Skeletal muscle satellite cell (primary cell): ENCODE measurements at regions not wholly inside any gene's neighbourhood (a gene's known extent, or its start where the extent isn't known, plus 50 kb on each side); places are given as distances from the start of the nearest gene placed in this dataset.
"Not testable (repeated sequence)": the region's sequence is repeated elsewhere in the genome, so short reads cannot be mapped to it uniquely, and the experiment has no call there.

Experiments used
- H3K27me3 ChIP-seq: 2 replicates; pipeline ENCODE4 v1.7.0; 2013; ENCODE audit warnings: low read length; ENCODE audit not compliant: control insufficient read depth, insufficient read depth
- H3K36me3 ChIP-seq: 2 replicates; pipeline ENCODE4 v1.7.0; 2013; ENCODE audit warnings: mild to moderate bottlenecking, control low read depth, low read length; ENCODE audit not compliant: insufficient read depth
- H3K4me1 ChIP-seq: 2 replicates; pipeline ENCODE4 v1.7.0; 2013; ENCODE audit warnings: low read length; ENCODE audit not compliant: control insufficient read depth, insufficient read depth
- H3K4me2 ChIP-seq: 2 replicates; pipeline ENCODE4 v1.7.0; 2013; ENCODE audit warnings: mild to moderate bottlenecking, low read length
- H3K4me3 ChIP-seq: 2 replicates; pipeline ENCODE4 v1.7.0; 2013; ENCODE audit warnings: low read length
- H3K9ac ChIP-seq: 2 replicates; pipeline ENCODE4 v1.7.0; 2013; ENCODE audit warnings: mild to moderate bottlenecking, low read depth, low read length, moderate library complexity
- H3K9me3 ChIP-seq: replicated peaks from 2 replicates; pipeline ENCODE4 v1.7.0; 2013; ENCODE audit warnings: mild to moderate bottlenecking, control low read depth, low read length

DNA sequence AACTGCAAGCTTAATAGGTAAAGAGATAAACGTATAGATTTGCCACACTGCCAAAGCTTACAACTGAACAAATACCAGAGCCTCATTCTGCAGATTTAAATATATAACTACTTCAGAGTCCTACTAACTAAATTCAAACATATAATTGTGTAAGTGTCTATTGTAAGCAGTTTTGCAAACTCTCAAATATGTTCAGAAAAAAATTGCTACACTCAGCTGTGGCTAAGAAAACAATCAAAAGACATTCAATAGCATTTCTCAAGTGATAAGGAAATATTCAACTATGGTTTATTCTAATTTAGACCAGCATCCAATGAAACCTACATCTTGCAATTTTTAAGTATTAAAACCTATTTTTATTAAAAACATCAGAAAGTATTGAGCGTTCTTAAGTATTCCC is 202.4 kb downstream of the KCTD12 start:
- H3K36me3 ChIP-seq: no peaks in the 10 kb centered on the region
- no peaks in the 10 kb centered on the region for H3K27me3 ChIP-seq
- H3K4me2 ChIP-seq: no peak overlapping the region
- no peaks in the 10 kb centered on the region for H3K9me3 ChIP-seq
- no peaks in the 10 kb centered on the region for H3K4me1 ChIP-seq
- no peak overlapping the region for H3K4me3 ChIP-seq
- H3K9ac ChIP-seq: no peak overlapping the region

- Histone ChIP-seq H3K4me3 (no peak overlapping the region), H3K36me3 (no peaks in the 10 kb centered on the region), H3K4me2 (no peak overlapping the region), H3K9ac (no peak overlapping the region), H3K9me3 (no peaks in the 10 kb centered on the region), H3K27me3 (no peaks in the 10 kb centered on the region), H3K4me1 (no peaks in the 10 kb centered on the region)
Observed at GRCh38 chr13:76683168-76683567, 203.0 kb downstream of the KCTD12 start.

DNA sequence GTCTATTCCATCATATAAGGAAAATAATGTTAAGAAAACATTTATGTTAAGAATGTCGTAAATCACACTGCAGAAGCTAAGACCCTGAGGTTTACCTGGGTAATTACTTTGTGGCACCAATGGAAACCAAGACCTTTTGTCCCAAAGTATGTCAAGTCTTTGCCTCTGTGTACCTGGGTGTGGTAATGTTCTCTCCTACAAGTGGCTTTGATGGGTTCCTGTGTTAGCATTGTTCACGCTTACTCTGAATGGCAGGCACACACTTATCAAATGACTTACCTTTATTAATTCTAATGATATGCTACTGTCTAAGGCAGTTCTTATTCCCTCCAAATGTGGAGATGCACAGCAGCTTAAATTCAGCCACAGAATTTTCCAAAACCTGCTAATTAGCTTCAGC is 206.1 kb downstream of the KCTD12 start:
- Histone ChIP-seq H3K9me3 (no peaks in the 10 kb centered on the region), H3K27me3 (no peaks in the 10 kb centered on the region), H3K9ac (no peak overlapping the region), H3K4me1 (peaks cover 4% of the 10 kb centered on the region), H3K36me3 (no peaks in the 10 kb centered on the region), H3K4me2 (no peak overlapping the region), H3K4me3 (no peak overlapping the region)

DNA sequence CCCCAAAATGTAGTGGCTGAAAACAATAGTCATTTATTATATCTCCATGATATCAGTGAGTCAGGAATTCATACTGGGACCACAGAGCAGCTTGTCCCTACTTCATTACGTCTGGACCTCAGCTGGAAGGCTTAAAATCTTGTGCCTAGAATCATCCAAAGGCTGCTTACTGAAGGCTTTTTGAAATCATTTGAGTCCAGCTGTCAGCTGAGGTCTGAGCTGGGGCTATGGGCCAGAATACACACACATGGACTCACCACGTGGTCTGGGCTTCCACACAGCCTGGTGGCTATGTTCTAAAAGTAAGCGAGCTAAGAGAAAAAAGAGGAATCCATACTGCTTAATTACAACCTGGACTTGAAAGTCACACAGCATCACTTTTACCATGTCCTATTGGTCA is 209.2 kb downstream of the KCTD12 start:
- Histone ChIP-seq H3K27me3 (no peaks in the 10 kb centered on the region), H3K9me3 (no peaks in the 10 kb centered on the region), H3K9ac (no peak overlapping the region), H3K4me1 (peaks cover 4% of the 10 kb centered on the region), H3K4me3 (no peak overlapping the region), H3K36me3 (no peaks in the 10 kb centered on the region), H3K4me2 (no peak overlapping the region)

GRCh38 chr13:76672420-76672819 is 213.8 kb downstream of the KCTD12 start:
- Histone ChIP-seq H3K4me3 (no peak overlapping the region), H3K4me2 (no peak overlapping the region), H3K9me3 (no peaks in the 10 kb centered on the region), H3K27me3 (no peaks in the 10 kb centered on the region), H3K9ac (no peak overlapping the region), H3K4me1 (peaks cover 4% of the 10 kb centered on the region), H3K36me3 (no peaks in the 10 kb centered on the region)

DNA sequence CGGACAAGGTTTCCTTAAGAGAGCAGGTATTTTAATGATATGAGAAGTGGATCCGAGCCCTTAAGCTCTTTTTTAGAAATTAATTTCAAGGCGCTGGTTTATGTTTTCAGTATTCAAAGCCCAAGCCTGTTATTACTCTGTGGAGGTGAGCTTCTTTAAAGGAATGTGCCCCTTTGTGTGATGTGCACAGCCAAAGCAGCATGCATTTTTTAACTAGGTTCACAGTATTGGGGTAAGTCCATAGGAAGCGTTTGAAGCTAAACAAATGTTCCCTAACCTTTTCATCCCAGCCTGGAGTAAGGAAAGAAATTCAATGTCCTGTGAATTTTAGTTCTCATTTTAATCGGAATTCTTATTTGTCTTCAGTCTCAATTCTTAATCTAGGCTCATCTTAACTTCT is 217.5 kb downstream of the KCTD12 start:
- Histone ChIP-seq H3K27me3 (no peaks in the 10 kb centered on the region), H3K4me3 (no peak overlapping the region), H3K9ac (no peak overlapping the region), H3K36me3 (no peaks in the 10 kb centered on the region), H3K9me3 (no peaks in the 10 kb centered on the region), H3K4me1 (no peaks in the 10 kb centered on the region), H3K4me2 (no peak overlapping the region)

GRCh38 chr13:76668141-76668540 is 218.1 kb downstream of the KCTD12 start:
- Histone ChIP-seq H3K9me3 (no peaks in the 10 kb centered on the region), H3K4me2 (no peak overlapping the region), H3K27me3 (no peaks in the 10 kb centered on the region), H3K4me3 (no peak overlapping the region), H3K4me1 (no peaks in the 10 kb centered on the region), H3K36me3 (no peaks in the 10 kb centered on the region), H3K9ac (no peak overlapping the region)

GRCh38 chr13:76667551-76667950 is 218.7 kb downstream of the KCTD12 start:
- Histone ChIP-seq H3K4me1 (no peaks in the 10 kb centered on the region), H3K4me3 (no peak overlapping the region), H3K9me3 (no peaks in the 10 kb centered on the region), H3K36me3 (no peaks in the 10 kb centered on the region), H3K27me3 (no peaks in the 10 kb centered on the region), H3K9ac (no peak overlapping the region), H3K4me2 (no peak overlapping the region)

DNA sequence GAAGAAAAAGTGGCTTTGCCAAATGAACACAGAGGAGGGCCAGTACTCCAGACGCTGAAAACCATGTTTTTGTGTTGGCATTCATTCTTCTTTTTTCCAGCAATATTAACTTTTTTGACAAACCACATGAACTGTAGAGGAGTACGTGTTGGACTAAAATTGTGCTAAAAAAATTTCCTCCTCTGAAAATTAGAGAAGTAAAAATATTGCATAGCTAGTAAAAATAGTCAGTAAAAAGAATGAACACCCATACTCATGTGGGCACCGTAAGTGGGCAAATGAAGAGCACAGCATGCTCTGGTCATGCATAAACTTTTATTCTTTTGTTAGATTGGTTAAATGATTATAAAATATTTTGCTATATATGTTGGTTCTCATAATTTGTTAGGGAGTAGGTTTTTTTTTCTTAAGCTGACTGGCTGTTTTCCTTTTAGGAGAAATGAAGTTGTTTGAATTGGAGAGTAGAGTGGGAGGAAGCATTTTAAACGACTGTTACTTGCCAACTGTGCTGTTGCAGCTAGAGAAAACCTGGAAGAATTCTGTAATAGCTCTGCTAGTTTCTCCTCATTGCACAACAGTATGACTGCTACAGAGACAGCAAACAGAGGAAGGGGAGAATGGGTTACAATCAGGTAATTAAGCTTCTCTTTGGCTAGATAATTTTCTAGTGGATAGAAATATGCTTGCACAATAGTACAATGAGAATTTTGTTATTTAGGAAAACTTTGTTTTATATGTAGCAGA is 222.4 kb downstream of the KCTD12 start:
- no peak overlapping the region for H3K4me2 ChIP-seq
- H3K9me3 ChIP-seq: no peaks in the 10 kb centered on the region
- no peak overlapping the region for H3K9ac ChIP-seq
- H3K36me3 ChIP-seq: no peaks in the 10 kb centered on the region
- no peaks in the 10 kb centered on the region for H3K4me1 ChIP-seq
- no peak overlapping the region for H3K4me3 ChIP-seq
- H3K27me3 ChIP-seq: no peaks in the 10 kb centered on the region

GRCh38 chr13:76659074-76659473 is 227.1 kb downstream of the KCTD12 start:
- not testable (repeated sequence) for H3K27me3 ChIP-seq

GRCh38 chr13:76656500-76656899 is 229.7 kb downstream of the KCTD12 start:
- Histone ChIP-seq H3K4me2 (no peak overlapping the region), H3K27me3 (no peaks in the 10 kb centered on the region), H3K9me3 (no peaks in the 10 kb centered on the region), H3K4me3 (no peak overlapping the region), H3K9ac (no peak overlapping the region), H3K36me3 (no peaks in the 10 kb centered on the region), H3K4me1 (no peaks in the 10 kb centered on the region)

More at GRCh38 chr13:76659074-76659473, 227.1 kb downstream of the KCTD12 start:
- H3K4me3 ChIP-seq, H3K4me1 ChIP-seq, H3K36me3 ChIP-seq, H3K9ac ChIP-seq, H3K9me3 ChIP-seq, H3K4me2 ChIP-seq: not testable (repeated sequence)

DNA sequence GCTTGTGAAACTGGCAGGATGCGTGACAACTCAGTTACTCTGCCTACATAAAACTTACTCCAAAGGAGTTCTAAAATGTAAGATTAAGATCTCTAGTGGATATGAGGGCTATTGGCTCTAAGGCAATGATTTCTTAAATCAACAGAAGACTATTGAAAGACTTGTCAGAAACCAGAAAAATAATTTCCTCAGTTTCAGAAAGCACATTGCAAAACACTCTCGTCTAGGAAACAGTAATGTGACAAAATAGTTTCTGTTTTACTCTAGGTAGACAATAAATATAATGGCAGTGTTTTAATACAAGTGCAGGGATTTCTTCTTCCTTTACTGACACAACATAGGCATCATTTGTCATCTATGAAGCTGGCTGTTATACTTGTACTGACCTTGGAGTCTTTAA is 230.1 kb downstream of the KCTD12 start:
- no peak overlapping the region for H3K4me2 ChIP-seq
- H3K4me3 ChIP-seq: no peak overlapping the region
- H3K9ac ChIP-seq: no peak overlapping the region
- H3K36me3 ChIP-seq: no peaks in the 10 kb centered on the region
- H3K27me3 ChIP-seq: no peaks in the 10 kb centered on the region
- no peaks in the 10 kb centered on the region for H3K4me1 ChIP-seq
- H3K9me3 ChIP-seq: no peaks in the 10 kb centered on the region
